GM12892 (cell line): ENCODE measurements at regions not wholly inside any gene's neighbourhood (a gene's known extent, or its start where the extent isn't known, plus 50 kb on each side); places are given as distances from the start of the nearest gene placed in this dataset.

ENCODE experiments used
- POLR2A ChIP-seq: IDR thresholded peaks from 2 replicates; pipeline ENCODE4 v1.6.1; 2011; ENCODE audit warnings: low read depth, low read length, control low read depth
- POLR2AphosphoS5 ChIP-seq: IDR thresholded peaks from 2 replicates; pipeline ENCODE4 v1.6.1; 2011; ENCODE audit warnings: low read depth, low read length, control low read depth

DNA sequence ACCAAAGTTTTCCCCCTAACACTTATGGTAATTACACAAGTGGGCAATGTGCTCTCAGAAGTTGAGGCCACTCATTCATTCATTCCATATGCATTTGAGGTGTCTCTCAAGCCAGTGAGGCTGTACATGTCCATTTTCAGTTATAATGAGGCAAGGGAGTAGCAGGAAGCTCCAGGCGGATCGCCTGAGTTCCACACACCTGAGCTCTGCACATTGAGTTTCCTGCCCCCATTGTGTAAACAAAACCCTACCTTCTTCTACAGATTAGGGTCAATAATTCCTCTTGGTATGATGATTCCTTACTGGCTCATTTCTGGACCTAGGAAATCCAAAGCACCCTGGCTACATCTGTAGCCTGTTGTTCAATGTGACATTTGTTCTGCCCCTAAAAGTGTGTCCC is 555.3 kb downstream of the MED13L start:
- TF ChIP-seq POLR2A (no peak), POLR2AphosphoS5 (no peak)
